ENCODE measurements at regions not wholly inside any gene's neighbourhood (a gene's known extent, or its start where the extent isn't known, plus 50 kb on each side); places are given as distances from the start of the nearest gene placed in this dataset.

DNA sequence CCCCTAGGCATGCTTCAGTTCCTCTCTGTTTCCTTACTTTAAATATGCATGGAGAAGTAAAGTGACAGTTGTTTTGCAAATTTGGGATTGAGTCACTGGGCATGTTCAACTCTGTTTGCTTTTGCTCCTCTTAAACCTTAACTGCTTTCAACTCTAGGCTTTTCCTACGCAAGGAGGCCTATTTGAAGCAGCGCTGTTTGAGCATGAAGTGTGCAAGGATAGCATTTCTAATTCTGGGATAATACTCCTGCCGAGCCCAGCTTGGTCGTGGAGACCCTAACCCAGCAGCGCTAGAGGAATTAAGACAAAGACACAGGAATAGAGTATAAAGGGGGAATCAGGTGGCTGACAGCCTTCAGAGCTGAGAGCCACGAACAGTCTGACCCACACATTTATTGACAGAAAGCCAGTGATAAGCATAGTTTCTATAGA, 803.4 kb upstream of the CDH10 start:
- TF ChIP-seq, protein P1, sequence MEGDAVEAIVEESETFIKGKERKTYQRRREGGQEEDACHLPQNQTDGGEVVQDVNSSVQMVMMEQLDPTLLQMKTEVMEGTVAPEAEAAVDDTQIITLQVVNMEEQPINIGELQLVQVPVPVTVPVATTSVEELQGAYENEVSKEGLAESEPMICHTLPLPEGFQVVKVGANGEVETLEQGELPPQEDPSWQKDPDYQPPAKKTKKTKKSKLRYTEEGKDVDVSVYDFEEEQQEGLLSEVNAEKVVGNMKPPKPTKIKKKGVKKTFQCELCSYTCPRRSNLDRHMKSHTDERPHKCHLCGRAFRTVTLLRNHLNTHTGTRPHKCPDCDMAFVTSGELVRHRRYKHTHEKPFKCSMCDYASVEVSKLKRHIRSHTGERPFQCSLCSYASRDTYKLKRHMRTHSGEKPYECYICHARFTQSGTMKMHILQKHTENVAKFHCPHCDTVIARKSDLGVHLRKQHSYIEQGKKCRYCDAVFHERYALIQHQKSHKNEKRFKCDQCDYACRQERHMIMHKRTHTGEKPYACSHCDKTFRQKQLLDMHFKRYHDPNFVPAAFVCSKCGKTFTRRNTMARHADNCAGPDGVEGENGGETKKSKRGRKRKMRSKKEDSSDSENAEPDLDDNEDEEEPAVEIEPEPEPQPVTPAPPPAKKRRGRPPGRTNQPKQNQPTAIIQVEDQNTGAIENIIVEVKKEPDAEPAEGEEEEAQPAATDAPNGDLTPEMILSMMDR (IDR thresholded peaks at IDR 0.05; ENCODE audit: low read depth, low read length, poor library complexity, severe bottlenecking): no peak
- no peak for TF ChIP-seq EZH2phosphoT487 (IDR thresholded peaks at IDR 0.05; ENCODE audit: borderline replicate concordance, low read length)

All from DOHH2 (cell line).